SK-N-MC (cell line): ENCODE measurements at regions not wholly inside any gene's neighbourhood (a gene's known extent, or its start where the extent isn't known, plus 50 kb on each side); places are given as distances from the start of the nearest gene placed in this dataset.

ENCODE experiments used
- EZH2 ChIP-seq: fragments of 200-600 bp; sonication (generic); IDR thresholded peaks from one replicate; pipeline ENCODE4 v1.6.1; 2017; ENCODE audit warnings: antibody characterized with exemption
- FOXP2 ChIP-seq: optimal IDR thresholded peaks from 2 replicates; pipeline ENCODE3; 2011; ENCODE audit warnings: mild to moderate bottlenecking, moderate library complexity; ENCODE audit not compliant: insufficient read depth; ENCODE audit errors: extremely low read length, control extremely low read depth
- POLR2AphosphoS5 ChIP-seq: IDR thresholded peaks from 2 replicates; pipeline ENCODE4 v1.6.1; 2012; ENCODE audit warnings: mild to moderate bottlenecking, low read depth, low read length, borderline replicate concordance

GRCh38 chr5:3034881-3035280 is 283.4 kb upstream of the IRX2 start:
- TF ChIP-seq POLR2AphosphoS5: no peak
- TF ChIP-seq EZH2: no peak
- TF ChIP-seq FOXP2: no peak
